H1 (cell line): ENCODE measurements at regions not wholly inside any gene's neighbourhood (a gene's known extent, or its start where the extent isn't known, plus 50 kb on each side); places are given as distances from the start of the nearest gene placed in this dataset.

Experiments
- CTCF ChIA-PET: fragments of 300-600 bp; sonication (Branson Sonifier 250); formaldehyde crosslinking; loops from one replicate; lab custom pipeline; 2021; ENCODE audit not compliant: partially characterized antibody; lab: Charles Lee
- POLR2A ChIA-PET: fragments of 300-600 bp; sonication (Branson Sonifier 250); formaldehyde crosslinking; loops from one replicate; lab custom pipeline; 2021; ENCODE audit warnings: inconsistent platforms; ENCODE audit not compliant: partially characterized antibody; lab: Charles Lee
- DNase-seq, 2 experiments: peaks; one replicate each; pipeline versions ENCODE4 v3.0.0 to v3.0.0-alpha.2; 2010 to 2022; ENCODE audit warnings: low spot score in 2 of 2, low read depth in 1 of 2, mixed read lengths in 1 of 2
- FAIRE-seq: peaks from 2 replicates; lab custom pipeline; 2011; peaks lifted over from hg19 to GRCh38; lab: Jason Lieb, UNC
- H2AFZ ChIP-seq: 2 replicates; pipeline ENCODE4 v1.8.1; 2012; ENCODE audit warnings: low read length, inconsistent platforms
- H2AK5ac ChIP-seq: 2 replicates; pipeline ENCODE4 v1.6.1; 2013; ENCODE audit warnings: low read depth, low read length
- H2BK120ac ChIP-seq: replicated peaks from 2 replicates; pipeline ENCODE3; 2013; ENCODE audit warnings: low read depth, low read length, inconsistent platforms
- H2BK12ac ChIP-seq: 2 replicates; pipeline ENCODE4 v1.6.1; 2013; ENCODE audit warnings: low read depth, low read length
- H2BK15ac ChIP-seq: 2 replicates; pipeline ENCODE4 v1.6.1; 2013; ENCODE audit warnings: low read length
- H2BK20ac ChIP-seq: 2 replicates; pipeline ENCODE4 v1.6.1; 2013; ENCODE audit warnings: low read length
- H2BK5ac ChIP-seq: 2 replicates; pipeline ENCODE4 v1.6.1; 2013; ENCODE audit warnings: low read depth, low read length
- H3K14ac ChIP-seq: 2 replicates; pipeline ENCODE4 v1.6.1; 2013; ENCODE audit warnings: inconsistent platforms; ENCODE audit not compliant: insufficient read length
- H3K18ac ChIP-seq: 2 replicates; pipeline ENCODE4 v1.6.1; 2013; ENCODE audit warnings: low read length; ENCODE audit errors: extremely low read depth
- H3K23ac ChIP-seq: 2 replicates; pipeline ENCODE4 v1.6.1; 2013; ENCODE audit warnings: inconsistent platforms; ENCODE audit not compliant: insufficient read length
- H3K23me2 ChIP-seq: 2 replicates; pipeline ENCODE4 v1.6.1; 2013; ENCODE audit warnings: low read depth, low read length
- H3K27ac ChIP-seq: 2 replicates; pipeline ENCODE4 v1.6.1; 2011; ENCODE audit warnings: low read depth, low read length, inconsistent platforms
- H3K27me3 ChIP-seq, 4 experiments: replicated peaks in 1 of 4; 1 replicate in 1 of 4; 2 replicates in 3 of 4; pipeline versions ENCODE4 v1.6.1 to v1.8.1; 2011 to 2013; ENCODE audit warnings: low read length in 3 of 4, mild to moderate bottlenecking in 3 of 4, inconsistent platforms in 2 of 4, mixed read lengths in 2 of 4, moderate library complexity in 1 of 4; ENCODE audit not compliant: control insufficient read depth in 3 of 4, insufficient read depth in 3 of 4; ENCODE audit errors: extremely low read depth in 1 of 4
- H3K36me3 ChIP-seq, 4 experiments: 2 replicates each; pipeline versions ENCODE4 v1.6.1 to v1.8.1; 2011 to 2013; ENCODE audit warnings: mild to moderate bottlenecking in 4 of 4, low read length in 3 of 4, moderate library complexity in 2 of 4, control low read depth in 1 of 4, inconsistent platforms in 1 of 4; ENCODE audit not compliant: insufficient read depth in 4 of 4, control insufficient read depth in 2 of 4
- H3K4ac ChIP-seq: replicated peaks from 2 replicates; pipeline ENCODE3; 2013; ENCODE audit warnings: low read length, low read depth, mixed read lengths, inconsistent platforms; ENCODE audit not compliant: insufficient read length
- H3K4me1 ChIP-seq, 4 experiments: replicated peaks in 1 of 4; 1 replicate in 1 of 4; 2 replicates in 3 of 4; pipeline versions ENCODE4 v1.6.1 to v1.8.1; 2011 to 2013; ENCODE audit warnings: low read length in 3 of 4, inconsistent platforms in 2 of 4, mixed read lengths in 1 of 4; ENCODE audit not compliant: insufficient read depth in 4 of 4, control insufficient read depth in 3 of 4
- H3K4me2 ChIP-seq, 2 experiments: 2 replicates each; pipeline versions ENCODE4 v1.6.1 to v1.8.1; 2011 to 2013; ENCODE audit warnings: low read depth in 2 of 2, low read length in 2 of 2, control low read depth in 1 of 2, inconsistent platforms in 1 of 2, mild to moderate bottlenecking in 1 of 2; ENCODE audit not compliant: insufficient read depth in 1 of 2
- H3K4me3 ChIP-seq, 4 experiments: fragments of 200-600, 300-600 bp in 1 of 4; sonication (generic), shearing (Covaris generic), sonication (Bioruptor Twin) in 1 of 4; 2 replicates each; pipeline versions ENCODE4 v1.5.1 to v1.8.1; 2011 to 2016; ENCODE audit warnings: low read length in 4 of 4, low read depth in 3 of 4, control low read depth in 2 of 4, inconsistent platforms in 2 of 4, mild to moderate bottlenecking in 2 of 4, mixed read lengths in 1 of 4, moderate library complexity in 1 of 4; ENCODE audit not compliant: insufficient read depth in 2 of 4; ENCODE audit errors: extremely low read depth in 1 of 4
- H3K56ac ChIP-seq: replicated peaks from 2 replicates; pipeline ENCODE3; 2013; ENCODE audit warnings: low read depth, mild to moderate bottlenecking, mixed read lengths, low read length, inconsistent platforms; ENCODE audit not compliant: insufficient read length
- H3K79me1 ChIP-seq: 2 replicates; pipeline ENCODE4 v1.6.1; 2013; ENCODE audit warnings: low read depth, low read length, control low read depth
- H3K79me2 ChIP-seq, 2 experiments: 2 replicates each; pipeline versions ENCODE4 v1.6.1 to v1.8.1; 2012 to 2013; ENCODE audit warnings: low read length in 2 of 2, mild to moderate bottlenecking in 2 of 2, inconsistent platforms in 1 of 2; ENCODE audit not compliant: insufficient read depth in 2 of 2, control insufficient read depth in 1 of 2
- H3K9ac ChIP-seq, 4 experiments: replicated peaks in 1 of 4; 1 replicate in 1 of 4; 2 replicates in 3 of 4; pipeline versions ENCODE4 v1.6.1 to v1.8.1; 2011 to 2013; ENCODE audit warnings: low read depth in 3 of 4, low read length in 3 of 4, control low read depth in 2 of 4, mild to moderate bottlenecking in 2 of 4, moderate library complexity in 2 of 4, inconsistent platforms in 1 of 4; ENCODE audit errors: extremely low read depth in 1 of 4
- H3K9me3 ChIP-seq, 2 experiments: 2 replicates each; pipeline versions ENCODE4 v1.6.1 to v1.8.1; 2012 to 2013; ENCODE audit warnings: mild to moderate bottlenecking in 2 of 2, moderate library complexity in 2 of 2, control low read depth in 1 of 2, inconsistent platforms in 1 of 2, low read depth in 1 of 2, low read length in 1 of 2, mixed read lengths in 1 of 2; ENCODE audit not compliant: insufficient read depth in 2 of 2
- H4K20me1 ChIP-seq, 2 experiments: replicated peaks in 1 of 2; 2 replicates each; pipeline versions ENCODE3 to v1.8.1; 2011 to 2013; ENCODE audit warnings: inconsistent platforms in 2 of 2, low read length in 2 of 2, mild to moderate bottlenecking in 1 of 2; ENCODE audit not compliant: insufficient read depth in 2 of 2, control insufficient read depth in 1 of 2
- H4K5ac ChIP-seq: 2 replicates; pipeline ENCODE4 v1.6.1; 2013; ENCODE audit warnings: low read length, low read depth, mixed read lengths, inconsistent platforms; ENCODE audit not compliant: insufficient read length
- H4K8ac ChIP-seq: 2 replicates; pipeline ENCODE4 v1.8.0; 2013; ENCODE audit warnings: mild to moderate bottlenecking, moderate library complexity, low read length, inconsistent platforms; ENCODE audit not compliant: insufficient read depth; ENCODE audit errors: extremely low read depth
- H4K91ac ChIP-seq: replicated peaks from 2 replicates; pipeline ENCODE3; 2013; ENCODE audit warnings: low read length, mixed read lengths, inconsistent platforms; ENCODE audit not compliant: insufficient read length
- ATF3 ChIP-seq: IDR thresholded peaks from 2 replicates; pipeline ENCODE4 v1.6.1; 2011; ENCODE audit warnings: low read depth, mild to moderate bottlenecking, low read length; ENCODE audit not compliant: insufficient read depth
- BRCA1 ChIP-seq: IDR thresholded peaks from 2 replicates; pipeline ENCODE4 v1.6.1; 2012; ENCODE audit warnings: low read depth, low read length, improper control_type of control experiment
- JUND ChIP-seq: IDR thresholded peaks from 2 replicates; pipeline ENCODE4 v1.6.1; 2011; ENCODE audit warnings: mild to moderate bottlenecking, improper control_type of control experiment, low read length
- KDM1A ChIP-seq: fragments of 200-600, 300-600 bp; sonication (generic); IDR thresholded peaks from 2 replicates; pipeline ENCODE4 v1.7.1; 2016; ENCODE audit warnings: mild to moderate bottlenecking, low read length, borderline replicate concordance
- MAX ChIP-seq: IDR thresholded peaks from 2 replicates; pipeline ENCODE4 v1.6.1; 2012; ENCODE audit warnings: inconsistent platforms
- PHF8 ChIP-seq: fragments of 200-600 bp; sonication (generic); conservative IDR thresholded peaks from 2 replicates; pipeline ENCODE4 v1.7.1; 2012; ENCODE audit warnings: low read depth, mild to moderate bottlenecking, inconsistent platforms, low read length, moderate library complexity
- RBBP5 ChIP-seq: IDR thresholded peaks from 2 replicates; pipeline ENCODE4 v1.7.1; 2012; ENCODE audit warnings: low read depth, mild to moderate bottlenecking, inconsistent platforms, low read length, moderate library complexity, borderline replicate concordance
- SIN3A ChIP-seq, 2 experiments: IDR thresholded peaks in 1 of 2; conservative IDR thresholded peaks in 1 of 2; 2 replicates each; pipeline ENCODE4 v1.6.1; 2011 to 2012; ENCODE audit warnings: low read length in 2 of 2, improper control_type of control experiment in 1 of 2, low read depth in 1 of 2, mild to moderate bottlenecking in 1 of 2
- SP2 ChIP-seq: IDR thresholded peaks from 2 replicates; pipeline ENCODE4 v1.6.1; 2012; ENCODE audit warnings: mild to moderate bottlenecking, low read length, inconsistent platforms
- SRF ChIP-seq: IDR thresholded peaks from 2 replicates; pipeline ENCODE4 v1.6.1; 2011; ENCODE audit warnings: mild to moderate bottlenecking, low read depth, low read length, moderate library complexity
- TAF1 ChIP-seq: IDR thresholded peaks from 2 replicates; pipeline ENCODE4 v1.6.1; 2011; ENCODE audit warnings: mild to moderate bottlenecking, low read depth, low read length
- TEAD4 ChIP-seq: IDR thresholded peaks from 2 replicates; pipeline ENCODE4 v1.6.1; 2012; ENCODE audit warnings: low read depth, low read length, inconsistent platforms, mixed read lengths
- ZNF274 ChIP-seq: IDR thresholded peaks from 2 replicates; pipeline ENCODE4 v1.7.0; 2012; ENCODE audit warnings: low read length, borderline replicate concordance; ENCODE audit errors: extremely low read depth
- WGBS, 2 experiments: shearing (Covaris generic) in 1 of 2; methylation state at CpG; one replicate each; pipeline versions ENCODE4 v1.1.6 to v1.1.7; 2013 to 2015; ENCODE audit warnings: low lambda C conversion rate in 2 of 2, mixed read lengths in 2 of 2, inconsistent platforms in 1 of 2, low coverage in 1 of 2, missing lambda C conversion rate in 1 of 2; ENCODE audit not compliant: insufficient replicate concordance in 2 of 2, insufficient coverage in 1 of 2, insufficient read length in 1 of 2; ENCODE audit errors: extremely low coverage in 1 of 2, missing lambda C conversion rate in 1 of 2; 5-methylcytosine and 5-hydroxymethylcytosine counted together

GRCh38 chr2:51329512-51329911 lies 297.6 kb upstream of the NRXN1 start:
- no peak for TF ChIP-seq TEAD4
- TF ChIP-seq MAX = no peak
- TF ChIP-seq TAF1 = no peak
- TF ChIP-seq SIN3A (conservative IDR thresholded peaks at IDR 0.05 in 1 of 2, IDR thresholded peaks at IDR 0.05 in 1 of 2; ENCODE audit: low read depth in 1 of 2, low read length in 2 of 2) = no peak
- TF ChIP-seq PHF8 = no peak
- TF ChIP-seq SP2 = no peak
- no peak for TF ChIP-seq SRF
- no peak for TF ChIP-seq JUND
- TF ChIP-seq BRCA1 = no peak
- TF ChIP-seq ATF3 = no peak
- TF ChIP-seq ZNF274 = no peak
- TF ChIP-seq KDM1A = no peak
- TF ChIP-seq RBBP5 = no peak
- H2AFZ ChIP-seq = no peak overlapping the region
- POLR2A ChIA-PET = no interaction called here
- no peak overlapping the region for H3K14ac ChIP-seq
- no peak overlapping the region for H2BK20ac ChIP-seq
- H3K4ac ChIP-seq = no peak overlapping the region
- no peak overlapping the region for H2BK15ac ChIP-seq
- no peak overlapping the region for H4K91ac ChIP-seq
- no peak overlapping the region for H2BK120ac ChIP-seq
- H2BK12ac ChIP-seq = no peak overlapping the region
- H3K9ac ChIP-seq = no peak overlapping the region
- no peaks in the 10 kb centered on the region for H3K79me1 ChIP-seq
- no peaks in the 10 kb centered on the region for H3K23me2 ChIP-seq
- no peaks in the 10 kb centered on the region for H3K4me1 ChIP-seq
- no peak overlapping the region for H3K27ac ChIP-seq
- no peaks in the 10 kb centered on the region for H3K79me2 ChIP-seq
- no peak overlapping the region for H4K8ac ChIP-seq
- no peak overlapping the region for H3K4me3 ChIP-seq
- no peaks in the 10 kb centered on the region for H3K27me3 ChIP-seq
- no peaks in the 10 kb centered on the region for H3K9me3 ChIP-seq
- WGBS, 2 experiments = 92% methylated on average over 1 of the region's 1 CpG; no CpG with 5 or more reads in 1 of the 2 experiments
- H3K4me2 ChIP-seq = no peak overlapping the region
- DNase-seq (no peak), FAIRE-seq (no peak)
- H3K56ac ChIP-seq = no peak overlapping the region
- H3K23ac ChIP-seq = no peak overlapping the region
- H2BK5ac ChIP-seq = no peak overlapping the region
- no peaks in the 10 kb centered on the region for H3K36me3 ChIP-seq
- no peak overlapping the region for H2AK5ac ChIP-seq
- H3K18ac ChIP-seq = no peak overlapping the region
- no peaks in the 10 kb centered on the region for H4K20me1 ChIP-seq
- no peak overlapping the region for H4K5ac ChIP-seq
- CTCF ChIA-PET = no interaction called here
